Stimulated activated CD8-positive, alpha-beta memory T cell treated with anti-CD3 and anti-CD28 coated beads, Interleukin-7, amount 100 ng/mL, for 48 hours (primary cell): ENCODE measurements at regions not wholly inside any gene's neighbourhood (a gene's known extent, or its start where the extent isn't known, plus 50 kb on each side); places are given as distances from the start of the nearest gene placed in this dataset.
"Not testable (repeated sequence)": the region's sequence is repeated elsewhere in the genome, so short reads cannot be mapped to it uniquely, and the experiment has no call there.

Experiments
- DNase-seq, 2 donors: peaks; one replicate each; pipeline ENCODE4 v3.0.0-alpha.2; 2020; ENCODE audit warnings: low read depth in 1 of 2; ENCODE audit errors: extremely low read depth in 1 of 2

GRCh38 chr16:29124162-29124561, 139.3 kb downstream of the LAT start:
- DNase-seq, result not testable (repeated sequence)

- not testable (repeated sequence) for DNase-seq
These were observed 135.8 kb downstream of the LAT start for GRCh38 chr16:29120680-29121079.

- DNase-seq, result not testable (repeated sequence)
These were observed 133.6 kb downstream of the LAT start for GRCh38 chr16:29118301-29118957.

- DNase-seq, result no peak
These were observed 132.8 kb downstream of the LAT start for GRCh38 chr16:29117631-29118030.

- DNase-seq, result no peak
These were observed 132.1 kb downstream of the LAT start for GRCh38 chr16:29116980-29117379.

GRCh38 chr16:29116207-29116606, 131.4 kb downstream of the LAT start:
- not testable (repeated sequence) for DNase-seq

GRCh38 chr16:29115802-29116141, 130.9 kb downstream of the LAT start:
- not testable (repeated sequence) for DNase-seq

GRCh38 chr16:29114989-29115801, 130.3 kb downstream of the LAT start:
- DNase-seq, result peak in 1 of 2 donors; percentile 34

- no peak for DNase-seq
These were observed 129.7 kb downstream of the LAT start for GRCh38 chr16:29114574-29114973.

GRCh38 chr16:29113446-29113845, 128.6 kb downstream of the LAT start:
- not testable (repeated sequence) for DNase-seq

- DNase-seq, result no peak
These were observed 128.0 kb downstream of the LAT start for GRCh38 chr16:29112755-29113347.

GRCh38 chr16:29111901-29112680, 127.2 kb downstream of the LAT start:
- not testable (repeated sequence) for DNase-seq

- DNase-seq, result no peak
These were observed 126.6 kb downstream of the LAT start for GRCh38 chr16:29111421-29111820.

GRCh38 chr16:29108625-29109169, 123.8 kb downstream of the LAT start:
- not testable (repeated sequence) for DNase-seq

- DNase-seq, result no peak
These were observed 122.4 kb downstream of the LAT start for GRCh38 chr16:29107299-29107698.

GRCh38 chr16:29106259-29106908, 121.5 kb downstream of the LAT start:
- not testable (repeated sequence) for DNase-seq

GRCh38 chr16:29104600-29104999, 119.7 kb downstream of the LAT start:
- DNase-seq, result not testable (repeated sequence)

- not testable (repeated sequence) for DNase-seq
These were observed 113.1 kb downstream of the LAT start for GRCh38 chr16:29097965-29098364.

- not testable (repeated sequence) for DNase-seq
These were observed 110.1 kb downstream of the LAT start for GRCh38 chr16:29094729-29095624.
